ENCODE measurements at regions not wholly inside any gene's neighbourhood (a gene's known extent, or its start where the extent isn't known, plus 50 kb on each side); places are given as distances from the start of the nearest gene placed in this dataset.

GRCh38 chr15:81478354-81478753 lies 104.3 kb upstream of the TMC3 start:
- no peak for DNase-seq

GRCh38 chr15:81475926-81476325 lies 101.9 kb upstream of the TMC3 start:
- DNase-seq: no peak

- no peak for DNase-seq
Measured at GRCh38 chr15:81475471-81475870, 101.5 kb upstream of the TMC3 start.

- DNase-seq: no peak
Measured at GRCh38 chr15:81473946-81474345, 99.9 kb upstream of the TMC3 start.

GRCh38 chr15:81473177-81473576 lies 99.2 kb upstream of the TMC3 start:
- DNase-seq: no peak

- DNase-seq: no peak
Measured at GRCh38 chr15:81471151-81471550, 97.1 kb upstream of the TMC3 start.

- DNase-seq: no peak
Measured at GRCh38 chr15:81469154-81469553, 95.1 kb upstream of the TMC3 start.

GRCh38 chr15:81466741-81467140 lies 92.7 kb upstream of the TMC3 start:
- DNase-seq: no peak

- DNase-seq: no peak
Measured at GRCh38 chr15:81454024-81454423, 80.0 kb upstream of the TMC3 start.

- DNase-seq: no peak
Measured at GRCh38 chr15:81450721-81451120, 76.7 kb upstream of the TMC3 start.

- no peak for DNase-seq
Measured at GRCh38 chr15:81449836-81450474, 75.9 kb upstream of the TMC3 start.

- DNase-seq: no peak
Measured at GRCh38 chr15:81443040-81443820, 69.2 kb upstream of the TMC3 start.

- DNase-seq: no peak
Measured at GRCh38 chr15:81442454-81442853, 68.4 kb upstream of the TMC3 start.

GRCh38 chr15:81434851-81435250 lies 60.8 kb upstream of the TMC3 start:
- no peak for DNase-seq

GRCh38 chr15:81433462-81433861 lies 59.4 kb upstream of the TMC3 start:
- DNase-seq: no peak

GRCh38 chr15:81432179-81432578 lies 58.2 kb upstream of the TMC3 start:
- no peak for DNase-seq

- DNase-seq: no peak
Measured at GRCh38 chr15:81427176-81427575, 53.2 kb upstream of the TMC3 start.

- no peak for DNase-seq
Measured at GRCh38 chr15:81425905-81426304, 51.9 kb upstream of the TMC3 start.

All from skin of body (tissue), 1 donor.